ENCODE measurements at regions not wholly inside any gene's neighbourhood (a gene's known extent, or its start where the extent isn't known, plus 50 kb on each side); places are given as distances from the start of the nearest gene placed in this dataset.

- TF ChIP-seq, protein P1, sequence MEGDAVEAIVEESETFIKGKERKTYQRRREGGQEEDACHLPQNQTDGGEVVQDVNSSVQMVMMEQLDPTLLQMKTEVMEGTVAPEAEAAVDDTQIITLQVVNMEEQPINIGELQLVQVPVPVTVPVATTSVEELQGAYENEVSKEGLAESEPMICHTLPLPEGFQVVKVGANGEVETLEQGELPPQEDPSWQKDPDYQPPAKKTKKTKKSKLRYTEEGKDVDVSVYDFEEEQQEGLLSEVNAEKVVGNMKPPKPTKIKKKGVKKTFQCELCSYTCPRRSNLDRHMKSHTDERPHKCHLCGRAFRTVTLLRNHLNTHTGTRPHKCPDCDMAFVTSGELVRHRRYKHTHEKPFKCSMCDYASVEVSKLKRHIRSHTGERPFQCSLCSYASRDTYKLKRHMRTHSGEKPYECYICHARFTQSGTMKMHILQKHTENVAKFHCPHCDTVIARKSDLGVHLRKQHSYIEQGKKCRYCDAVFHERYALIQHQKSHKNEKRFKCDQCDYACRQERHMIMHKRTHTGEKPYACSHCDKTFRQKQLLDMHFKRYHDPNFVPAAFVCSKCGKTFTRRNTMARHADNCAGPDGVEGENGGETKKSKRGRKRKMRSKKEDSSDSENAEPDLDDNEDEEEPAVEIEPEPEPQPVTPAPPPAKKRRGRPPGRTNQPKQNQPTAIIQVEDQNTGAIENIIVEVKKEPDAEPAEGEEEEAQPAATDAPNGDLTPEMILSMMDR (conservative IDR thresholded peaks at IDR 0.05) = no peak
- TF ChIP-seq ZFX (IDR thresholded peaks at IDR 0.05) = no peak
Observed at GRCh38 chr13:108126056-108126455, 89.3 kb downstream of the LIG4 start.

All from C4-2B (cell line).